NCI-H526 (cell line): ENCODE measurements at regions not wholly inside any gene's neighbourhood (a gene's known extent, or its start where the extent isn't known, plus 50 kb on each side); places are given as distances from the start of the nearest gene placed in this dataset.
A peak's percentile ranks its signal among the peaks of the same experiment; 100 is the strongest.
"Not testable (repeated sequence)": the region's sequence is repeated elsewhere in the genome, so short reads cannot be mapped to it uniquely, and the experiment has no call there.

Experiments
- DNase-seq, 2 experiments: peaks; one replicate each; lab custom pipeline; 2025; lab: John Stamatoyannopoulos, UW

GRCh38 chr11:109480251-109480650 lies 58.3 kb downstream of the C11orf87 start:
- DNase-seq, result no peak

DNA sequence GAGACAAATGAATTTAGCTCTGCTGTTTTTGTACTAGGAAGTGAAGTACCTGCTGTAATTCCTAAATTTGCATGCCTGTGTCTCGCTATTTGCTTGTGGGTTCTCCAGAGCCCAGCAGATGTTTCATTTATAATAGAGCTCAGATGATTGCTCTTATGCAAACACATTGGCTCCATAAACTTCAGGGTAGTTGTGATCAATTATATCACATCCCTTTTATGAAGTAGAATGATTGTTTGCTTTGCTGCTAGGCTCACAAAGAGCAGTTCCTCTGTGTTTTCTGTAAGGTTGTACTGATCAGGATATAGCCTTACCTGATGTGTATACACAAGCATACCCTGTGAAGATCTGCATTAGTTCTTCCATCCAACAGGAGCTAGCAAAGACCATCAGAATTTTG lies 64.1 kb downstream of the C11orf87 start:
- peak; percentile 99 to 100 for DNase-seq

DNA sequence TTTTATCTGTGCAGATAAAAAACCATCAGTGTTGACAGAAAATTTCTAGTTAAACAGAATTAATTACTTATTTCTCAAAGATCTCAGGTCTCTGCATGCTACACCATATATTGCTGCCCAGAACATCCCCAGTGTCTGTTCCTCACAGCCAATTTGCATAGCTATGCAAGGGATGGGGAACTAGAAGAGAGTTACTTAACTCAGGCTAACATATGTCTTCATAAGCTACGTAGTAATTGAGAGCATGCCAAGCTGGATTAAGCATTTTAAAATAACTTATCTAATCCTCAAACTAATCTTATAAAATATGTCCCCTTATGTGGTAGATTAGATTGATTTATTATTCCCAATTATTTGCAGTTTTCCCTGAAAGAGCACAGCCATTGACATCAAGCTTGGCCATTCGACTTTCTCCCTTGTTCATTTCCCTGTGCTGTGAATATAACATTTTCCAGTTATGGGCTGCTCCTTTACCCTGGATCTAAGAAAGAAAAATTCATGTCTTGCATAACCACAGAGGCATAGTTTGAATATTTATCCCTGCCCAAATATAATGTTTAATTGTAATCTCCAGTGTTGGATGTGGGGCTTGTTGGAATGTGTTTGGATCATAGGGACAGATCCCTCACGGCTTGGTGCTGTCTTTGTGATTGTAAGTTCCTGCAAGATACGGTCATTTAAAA lies 69.1 kb downstream of the C11orf87 start:
- peak; percentile 38 to 73 for DNase-seq

DNA sequence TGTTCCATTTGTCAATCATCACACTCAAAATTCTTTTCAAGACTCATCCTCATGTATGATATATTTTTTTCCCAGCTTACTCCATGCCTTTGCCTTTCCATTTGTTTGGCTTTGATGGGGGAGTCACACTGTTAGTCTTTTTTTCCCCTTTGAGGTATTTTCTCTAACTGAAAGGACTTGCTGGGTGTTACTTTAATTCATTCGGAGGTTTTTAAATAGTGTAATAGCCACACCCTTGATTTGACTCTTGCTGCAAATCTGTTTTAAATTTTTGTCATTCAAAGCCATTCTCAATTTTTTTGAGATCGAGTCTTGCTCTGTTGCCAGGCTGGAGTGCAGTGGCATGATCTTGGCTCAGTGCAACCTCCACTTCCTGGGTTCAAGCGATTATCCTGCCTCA lies 84.1 kb downstream of the C11orf87 start:
- no peak for DNase-seq

DNA sequence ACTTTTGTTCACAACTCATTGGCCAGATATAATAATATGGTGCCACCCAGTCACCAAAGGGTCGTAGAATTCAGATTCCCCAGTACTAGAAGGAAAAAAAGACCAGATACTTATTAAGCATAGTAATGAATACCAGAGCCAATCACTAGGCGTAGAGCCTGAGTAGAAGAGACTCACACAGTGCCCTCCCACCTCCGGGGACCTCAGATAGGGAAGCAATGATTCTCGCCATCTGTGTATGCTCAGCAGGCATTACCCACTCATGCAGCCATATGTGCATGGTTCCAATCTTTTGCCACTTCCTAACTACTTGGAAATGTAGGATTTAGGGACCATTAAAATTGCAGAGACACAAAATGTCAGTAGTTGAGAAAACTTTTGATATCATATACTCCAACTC lies 85.3 kb downstream of the C11orf87 start:
- no peak for DNase-seq

- peak; percentile 19 to 50 for DNase-seq
Observed at GRCh38 chr11:109507836-109508561, 86.0 kb downstream of the C11orf87 start.

DNA sequence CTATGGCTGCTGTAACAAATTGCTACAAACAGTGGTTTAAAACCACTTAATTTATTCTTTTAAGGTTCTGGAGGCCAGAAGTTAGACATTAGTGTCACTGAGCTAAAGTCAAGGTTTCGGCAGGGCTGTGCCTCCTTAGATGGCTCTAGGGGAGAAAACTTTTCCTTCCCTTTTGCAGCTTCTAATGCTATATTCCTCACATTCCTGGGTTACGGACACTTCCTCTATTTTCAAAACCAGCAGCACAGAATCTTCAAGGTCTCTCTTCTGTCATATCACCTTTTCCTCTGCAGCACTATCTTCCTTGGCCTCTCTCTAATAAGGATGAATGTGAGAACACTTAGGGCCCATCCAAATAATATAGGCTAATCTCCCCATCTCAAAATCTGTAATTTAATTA lies 87.0 kb downstream of the C11orf87 start:
- no peak for DNase-seq

DNA sequence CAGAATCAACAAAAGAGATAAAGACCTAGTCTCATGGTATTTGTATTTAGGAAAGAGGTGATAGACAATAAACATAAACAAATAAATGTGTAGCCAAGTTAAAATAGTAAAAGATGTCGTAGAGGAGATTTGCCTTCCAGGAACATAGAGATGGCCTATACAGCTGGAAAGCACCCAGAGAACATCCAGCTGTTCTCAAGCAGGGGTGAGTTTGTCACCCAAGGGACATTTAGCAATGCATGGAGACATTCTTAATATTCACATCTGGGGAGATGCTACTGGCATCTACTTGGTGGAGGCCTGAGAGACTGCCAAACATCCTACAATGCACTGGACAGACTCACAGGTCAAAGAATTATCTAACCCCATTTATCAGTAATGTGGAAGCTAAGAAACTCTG lies 88.3 kb downstream of the C11orf87 start:
- DNase-seq, result no peak

DNA sequence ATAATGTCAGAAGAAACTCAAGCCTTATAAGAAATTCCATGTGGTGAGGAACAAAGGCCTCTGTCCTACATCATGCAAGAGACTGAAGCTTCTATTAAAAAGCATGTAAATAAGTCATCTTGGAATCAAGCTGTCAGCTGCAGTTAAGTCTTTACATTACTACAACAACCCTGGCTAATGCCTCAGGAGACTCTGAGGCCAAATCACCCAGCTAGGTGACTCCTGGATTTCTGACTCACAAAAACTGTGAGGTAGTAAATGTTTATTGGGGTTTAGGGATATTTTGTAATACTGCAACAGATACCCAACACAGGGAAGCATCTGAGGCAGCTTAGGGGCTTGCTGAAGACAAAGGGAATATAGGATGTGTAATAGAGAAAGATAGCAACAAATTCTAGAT lies 89.6 kb downstream of the C11orf87 start:
- no peak for DNase-seq

- DNase-seq, result no peak
Observed at GRCh38 chr11:109512249-109512648, 90.3 kb downstream of the C11orf87 start.

- no peak for DNase-seq
Observed at GRCh38 chr11:109512680-109513079, 90.7 kb downstream of the C11orf87 start.

- no peak for DNase-seq
Observed at GRCh38 chr11:109514313-109515018, 92.5 kb downstream of the C11orf87 start.

DNA sequence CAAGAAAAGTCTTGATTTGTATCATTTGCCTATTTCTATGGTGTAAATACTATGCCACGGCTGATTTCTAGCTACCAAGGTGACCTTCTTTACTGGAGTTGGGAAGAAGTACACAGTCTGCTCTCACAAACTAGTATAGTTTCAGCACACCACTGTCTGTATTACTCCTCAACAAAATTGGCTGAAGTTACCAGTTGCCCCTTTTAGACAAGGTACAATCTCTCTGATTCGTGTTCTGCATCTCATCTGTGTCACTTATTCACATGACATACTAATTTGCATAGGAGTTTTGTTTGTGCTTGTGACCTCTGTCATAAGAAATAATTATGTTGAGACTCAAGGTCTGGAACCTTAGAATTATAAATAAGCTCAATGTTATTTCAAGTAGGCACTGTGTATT lies 97.3 kb downstream of the C11orf87 start:
- peak in 1 of 2 experiments; percentile 25 for DNase-seq

DNA sequence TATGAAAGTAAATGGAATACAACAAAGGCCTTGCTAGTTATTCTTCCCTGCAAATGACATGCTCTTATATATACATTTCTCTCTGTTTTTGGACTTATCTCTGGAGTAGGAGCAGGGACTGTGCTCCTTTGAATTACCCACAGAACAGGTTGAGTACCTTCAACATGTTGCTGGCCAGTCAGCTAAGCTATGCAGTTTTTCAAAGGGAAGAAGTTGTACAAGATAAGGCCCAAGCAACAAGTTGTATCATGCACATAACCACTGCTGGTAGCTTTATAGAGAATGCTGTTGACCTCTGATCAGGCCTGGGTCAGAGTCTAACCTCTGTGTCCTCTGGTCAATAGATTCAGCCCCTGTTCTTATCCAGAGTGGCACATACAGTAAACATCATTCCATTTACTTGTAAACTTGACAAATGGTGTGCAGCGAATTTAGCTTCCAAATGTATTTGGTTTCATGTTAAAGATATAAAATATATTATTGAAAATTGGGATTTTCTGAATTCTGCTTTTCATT lies 99.6 kb downstream of the C11orf87 start:
- DNase-seq, result no peak

- no peak for DNase-seq
Observed at GRCh38 chr11:109522116-109522755, 100.2 kb downstream of the C11orf87 start.

GRCh38 chr11:109525636-109526035 lies 103.6 kb downstream of the C11orf87 start:
- DNase-seq, result not testable (repeated sequence)

- no peak for DNase-seq
Observed at GRCh38 chr11:109526061-109526460, 104.1 kb downstream of the C11orf87 start.

- DNase-seq, result no peak
Observed at GRCh38 chr11:109526931-109527330, 104.9 kb downstream of the C11orf87 start.

- DNase-seq, result no peak
Observed at GRCh38 chr11:109527496-109527895, 105.5 kb downstream of the C11orf87 start.

DNA sequence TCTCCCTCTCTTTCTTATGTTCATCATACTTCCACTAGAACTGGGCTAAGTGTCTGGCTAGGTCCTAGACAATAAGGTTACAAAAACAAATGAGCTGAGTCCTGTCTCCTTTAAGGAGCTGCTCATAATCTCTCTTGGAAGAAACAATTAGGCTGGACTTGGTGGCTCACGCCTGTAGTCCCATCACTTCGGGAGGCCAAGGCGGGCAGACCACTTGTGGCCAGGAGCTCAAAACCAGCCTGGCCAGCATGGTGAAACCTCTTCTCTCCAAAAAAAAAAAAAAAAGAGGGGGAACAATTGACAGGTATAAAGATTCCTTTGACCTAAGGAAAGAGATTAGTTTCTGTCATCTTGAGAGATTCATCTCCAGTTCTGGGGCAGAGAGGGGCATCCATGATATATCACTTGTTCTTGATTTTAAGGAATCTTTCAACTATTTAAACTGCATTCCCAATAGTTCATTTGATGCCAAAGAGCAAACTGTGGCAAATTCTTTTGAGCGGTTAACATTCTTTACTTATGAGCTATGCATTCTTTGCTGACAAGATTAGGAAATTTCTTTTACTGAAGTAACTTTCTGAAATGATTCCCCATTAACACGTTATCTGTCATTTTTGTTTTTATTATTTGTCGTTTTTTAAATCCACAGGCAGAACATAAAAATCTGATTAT lies 125.5 kb downstream of the C11orf87 start:
- DNase-seq, result no peak

DNA sequence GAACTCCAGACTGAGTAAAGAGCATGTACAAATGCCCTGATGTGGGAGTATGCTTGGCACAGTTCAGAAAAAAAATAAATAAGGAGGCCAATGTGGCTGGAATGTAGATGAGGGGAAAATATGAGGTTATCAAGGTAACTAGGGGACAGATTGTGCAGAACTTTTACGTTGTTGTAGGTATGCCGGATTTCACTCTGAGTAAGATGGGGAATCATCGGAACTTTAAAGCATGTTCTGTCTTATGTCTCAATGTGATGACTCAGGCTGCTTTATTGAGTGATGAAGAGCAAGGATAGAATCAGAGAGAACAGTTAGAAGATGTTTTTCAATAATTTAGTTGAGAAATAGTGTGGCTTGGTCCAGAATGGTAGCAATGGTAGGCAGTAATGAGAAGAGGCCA lies 130.4 kb downstream of the C11orf87 start:
- DNase-seq, result no peak

DNA sequence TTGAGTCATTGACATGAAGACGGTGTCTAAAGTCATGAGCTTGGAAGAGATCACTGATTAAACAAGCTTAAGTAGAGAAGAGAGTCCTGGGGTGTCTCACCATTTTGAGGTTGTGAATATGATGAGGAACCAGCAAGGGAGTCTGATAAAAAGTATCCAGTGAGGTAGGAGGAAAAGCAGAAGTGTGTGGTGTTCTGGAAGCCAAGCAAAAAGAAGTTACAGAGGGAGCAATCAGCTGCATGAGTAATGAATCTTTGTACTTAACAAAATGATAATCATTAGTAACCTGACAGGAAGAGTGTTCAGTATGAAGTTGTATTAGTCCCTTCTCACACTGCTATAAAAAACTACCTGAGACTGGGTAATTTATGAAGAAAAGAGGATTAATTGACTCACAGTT lies 131.3 kb downstream of the C11orf87 start:
- no peak for DNase-seq
